Islet precursor cell (in vitro differentiated cells): ENCODE measurements at regions not wholly inside any gene's neighbourhood (a gene's known extent, or its start where the extent isn't known, plus 50 kb on each side); places are given as distances from the start of the nearest gene placed in this dataset.
"Not testable (repeated sequence)": the region's sequence is repeated elsewhere in the genome, so short reads cannot be mapped to it uniquely, and the experiment has no call there.

ENCODE experiments used
- DNase-seq: peaks from one replicate; pipeline ENCODE4 v3.0.0-alpha.2; 2018

GRCh38 chr5:123294544-123294943, 128.7 kb downstream of the CEP120 start:
- no peak for DNase-seq

- no peak for DNase-seq
Measured at GRCh38 chr5:123289210-123289609, 134.0 kb downstream of the CEP120 start.

GRCh38 chr5:123287881-123288280, 135.3 kb downstream of the CEP120 start:
- no peak for DNase-seq

GRCh38 chr5:123286891-123287290, 136.3 kb downstream of the CEP120 start:
- DNase-seq: no peak

- DNase-seq: peak; percentile 80
Measured at GRCh38 chr5:123285122-123286023, 137.8 kb downstream of the CEP120 start.

GRCh38 chr5:123283499-123283898, 139.7 kb downstream of the CEP120 start:
- no peak for DNase-seq

- no peak for DNase-seq
Measured at GRCh38 chr5:123283031-123283430, 140.2 kb downstream of the CEP120 start.

GRCh38 chr5:123282444-123282843, 140.8 kb downstream of the CEP120 start:
- DNase-seq: no peak

- DNase-seq: not testable (repeated sequence)
Measured at GRCh38 chr5:123280854-123281253, 142.3 kb downstream of the CEP120 start.

- DNase-seq: no peak
Measured at GRCh38 chr5:123279136-123279535, 144.1 kb downstream of the CEP120 start.

GRCh38 chr5:123278284-123278683, 144.9 kb downstream of the CEP120 start:
- no peak for DNase-seq

- no peak for DNase-seq
Measured at GRCh38 chr5:123273984-123274383, 149.2 kb downstream of the CEP120 start.

- no peak for DNase-seq
Measured at GRCh38 chr5:123273095-123273494, 150.1 kb downstream of the CEP120 start.

GRCh38 chr5:123269851-123270250, 153.4 kb downstream of the CEP120 start:
- no peak for DNase-seq

GRCh38 chr5:123269436-123269835, 153.8 kb downstream of the CEP120 start:
- DNase-seq: no peak

GRCh38 chr5:123266365-123266764, 156.8 kb downstream of the CEP120 start:
- DNase-seq: no peak

GRCh38 chr5:123265551-123265950, 157.7 kb downstream of the CEP120 start:
- no peak for DNase-seq

GRCh38 chr5:123264394-123264793, 158.8 kb downstream of the CEP120 start:
- DNase-seq: no peak

GRCh38 chr5:123263859-123264258, 159.3 kb downstream of the CEP120 start:
- no peak for DNase-seq

- no peak for DNase-seq
Measured at GRCh38 chr5:123262216-123262823, 160.9 kb downstream of the CEP120 start.

GRCh38 chr5:123261752-123262151, 161.5 kb downstream of the CEP120 start:
- no peak for DNase-seq

GRCh38 chr5:123249446-123249845, 160.4 kb downstream of the PRDM6 start:
- DNase-seq: no peak

GRCh38 chr5:123245689-123246088, 156.6 kb downstream of the PRDM6 start:
- DNase-seq: no peak

GRCh38 chr5:123244458-123244857, 155.4 kb downstream of the PRDM6 start:
- DNase-seq: no peak
